ENCODE measurements at regions not wholly inside any gene's neighbourhood (a gene's known extent, or its start where the extent isn't known, plus 50 kb on each side); places are given as distances from the start of the nearest gene placed in this dataset.

GRCh38 chr18:22829781-22830180, 103.3 kb upstream of the RBBP8 start:
- RAD21 ChIA-PET (ENCODE audit: low non-redundant PET in 1 of 2, low total read pairs in 2 of 2, uncharacterized antibody in 2 of 2, unreplicated experiment in 2 of 2) = no interaction called here
- no peak for TF ChIP-seq POLR2AphosphoS5 (IDR thresholded peaks at IDR 0.05; ENCODE audit: low read depth, low read length)
- TF ChIP-seq MAX (IDR thresholded peaks at IDR 0.05) = peak; percentile 37; the same call in 1 of the 2 replicates
- TF ChIP-seq EZH2phosphoT487 (IDR thresholded peaks at IDR 0.05; ENCODE audit: borderline replicate concordance) = no peak
- TF ChIP-seq CBX3 (IDR thresholded peaks at IDR 0.05; ENCODE audit: low read depth) = 0 out of 2 replicates have a peak, but pooled peaks have one; percentile 23
- no peak for TF ChIP-seq JUND (IDR thresholded peaks at IDR 0.05)
- Histone ChIP-seq H3K36me3 (ENCODE audit: control insufficient read depth in 1 of 2, insufficient read depth in 2 of 2, low read length in 2 of 2) (no peaks in the 10 kb centered on the region), H3K27me3 (ENCODE audit: insufficient read depth, low read length) (no peaks in the 10 kb centered on the region), H3K9me2 (ENCODE audit: insufficient read depth) (no peaks in the 10 kb centered on the region), H3K4me1 (ENCODE audit: control insufficient read depth in 1 of 2, insufficient read depth in 2 of 2, low read length in 2 of 2) (peaks cover 24 to 43% of the 10 kb centered on the region in 2 experiments), H4K20me1 (ENCODE audit: insufficient read depth) (no peaks in the 10 kb centered on the region), H3K9me3 (ENCODE audit: control insufficient read depth in 1 of 2, insufficient read depth in 1 of 2, low read depth in 1 of 2, low read length in 2 of 2) (no peaks in the 10 kb centered on the region), H2AFZ (ENCODE audit: low read depth, low read length, poor library complexity, severe bottlenecking) (no peak overlapping the region), H3K79me2 (ENCODE audit: insufficient read depth, low read length) (no peaks in the 10 kb centered on the region), H3K4me3 (replicated peaks in 1 of 2; ENCODE audit: low read depth in 1 of 2, low read length in 2 of 2) (no peak overlapping the region), H3K9ac (ENCODE audit: low read length) (no peak overlapping the region), H3K4me2 (ENCODE audit: low read length) (no peak overlapping the region), H3K27ac (ENCODE audit: low read depth, low read length) (no peak overlapping the region)
- POLR2A ChIA-PET = no interaction called here
- intact Hi-C loops (cut with micrococcal nuclease) = no loop called here
- DNase-seq (ENCODE audit: low read depth, low spot score) (no peak), ATAC-seq (no peak)
- no TSS peak for BruUV-seq (replicated peaks)
- CTCF ChIA-PET = no interaction called here

DNA sequence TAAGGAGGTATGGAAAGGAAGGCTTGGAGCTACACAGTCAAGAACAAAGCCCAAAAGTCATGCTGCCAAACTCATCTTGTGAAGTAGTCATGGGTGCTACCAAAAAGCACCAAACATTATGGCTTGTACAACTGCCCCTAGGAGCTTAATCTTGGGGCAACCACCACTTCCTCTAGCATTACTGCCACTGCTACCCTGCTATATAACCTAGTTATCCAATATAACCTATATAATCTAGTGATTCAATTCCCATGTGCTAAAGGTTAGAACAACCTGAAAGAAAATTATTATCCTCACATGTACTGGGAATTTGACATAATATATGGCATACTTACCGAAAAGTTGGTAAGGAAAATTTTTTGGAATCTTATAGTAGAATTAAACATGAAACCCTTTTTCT, 102.6 kb upstream of the RBBP8 start:
- H3K36me3 ChIP-seq (ENCODE audit: control insufficient read depth in 1 of 2, insufficient read depth in 2 of 2, low read length in 2 of 2) = no peaks in the 10 kb centered on the region
- H3K9me2 ChIP-seq (ENCODE audit: insufficient read depth) = no peaks in the 10 kb centered on the region
- H3K79me2 ChIP-seq (ENCODE audit: insufficient read depth, low read length) = no peaks in the 10 kb centered on the region
- H3K9me3 ChIP-seq (ENCODE audit: control insufficient read depth in 1 of 2, insufficient read depth in 1 of 2, low read depth in 1 of 2, low read length in 2 of 2) = no peaks in the 10 kb centered on the region
- ChIA-PET POLR2A (interaction anchor here (0.5 kb wide), 1 partner anchor 33 kb away, joined by 3 read pairs; no protein-coding TSS in a partner anchor), RAD21 (ENCODE audit: low non-redundant PET in 1 of 2, low total read pairs in 2 of 2, uncharacterized antibody in 2 of 2, unreplicated experiment in 2 of 2) (no interaction called here), CTCF (interaction anchor here (1.8 kb wide), 1 partner anchor 13 kb away, joined by 4 read pairs; no protein-coding TSS in a partner anchor)
- ATAC-seq (no peak), DNase-seq (ENCODE audit: low read depth, low spot score) (no peak)
- H3K27ac ChIP-seq (ENCODE audit: low read depth, low read length) = no peak overlapping the region
- H3K4me1 ChIP-seq (ENCODE audit: control insufficient read depth in 1 of 2, insufficient read depth in 2 of 2, low read length in 2 of 2) = peaks cover 24 to 43% of the 10 kb centered on the region in 2 experiments
- H4K20me1 ChIP-seq (ENCODE audit: insufficient read depth) = no peaks in the 10 kb centered on the region
- H3K9ac ChIP-seq (ENCODE audit: low read length) = no peak overlapping the region
- H3K4me3 ChIP-seq (replicated peaks in 1 of 2; ENCODE audit: low read depth in 1 of 2, low read length in 2 of 2) = no peak overlapping the region
- no TSS peak for BruUV-seq (replicated peaks)
- no peak overlapping the region for H3K4me2 ChIP-seq (ENCODE audit: low read length)
- no peak overlapping the region for H2AFZ ChIP-seq (ENCODE audit: low read depth, low read length, poor library complexity, severe bottlenecking)
- TF ChIP-seq POLR2AphosphoS5 (IDR thresholded peaks at IDR 0.05; ENCODE audit: low read depth, low read length) = no peak
- no peaks in the 10 kb centered on the region for H3K27me3 ChIP-seq (ENCODE audit: insufficient read depth, low read length)
- intact Hi-C loops (cut with micrococcal nuclease) = no loop called here

Data from HCT116 (cell line).